Gastroesophageal sphincter (tissue), 3 donors: ENCODE measurements at regions not wholly inside any gene's neighbourhood (a gene's known extent, or its start where the extent isn't known, plus 50 kb on each side); places are given as distances from the start of the nearest gene placed in this dataset.

ENCODE experiments used
- CTCF ChIP-seq, 4 experiments: fragments of 200-600 bp in 2 of 4; fragments of 450-650 bp in 2 of 4; sonication (generic) in 1 of 4; IDR thresholded peaks; one replicate each; pipeline ENCODE4 v1.5.1; 2017 to 2019; ENCODE audit warnings: antibody characterized with exemption in 4 of 4, mild to moderate bottlenecking in 2 of 4, moderate library complexity in 2 of 4
- EP300 ChIP-seq: sonication (generic); formaldehyde crosslinking; IDR thresholded peaks from one replicate; pipeline ENCODE4 v1.6.1; 2017; ENCODE audit warnings: antibody characterized with exemption, mild to moderate bottlenecking
- POLR2A ChIP-seq, 2 donors: fragments of 450-650 bp; IDR thresholded peaks; one replicate each; pipeline ENCODE4 v1.6.1; 2017; ENCODE audit warnings: antibody characterized with exemption in 2 of 2, mild to moderate bottlenecking in 2 of 2, moderate library complexity in 1 of 2

GRCh38 chr11:104704888-104705287 lies 193.4 kb downstream of the CASP12 start:
- TF ChIP-seq EP300 (no peak), POLR2A (IDR thresholded peaks at IDR 0.05) (no peak), CTCF (IDR thresholded peaks at IDR 0.05) (no peak)
